ENCODE measurements at regions not wholly inside any gene's neighbourhood (a gene's known extent, or its start where the extent isn't known, plus 50 kb on each side); places are given as distances from the start of the nearest gene placed in this dataset.

- TF ChIP-seq CTCF (conservative IDR thresholded peaks at IDR 0.05; ENCODE audit: low read depth in 2 of 2) (no peak), ZNF114 (CRISPR knock-in tag; IDR thresholded peaks at IDR 0.05) (no peak)
- TF ChIP-seq, protein P1, sequence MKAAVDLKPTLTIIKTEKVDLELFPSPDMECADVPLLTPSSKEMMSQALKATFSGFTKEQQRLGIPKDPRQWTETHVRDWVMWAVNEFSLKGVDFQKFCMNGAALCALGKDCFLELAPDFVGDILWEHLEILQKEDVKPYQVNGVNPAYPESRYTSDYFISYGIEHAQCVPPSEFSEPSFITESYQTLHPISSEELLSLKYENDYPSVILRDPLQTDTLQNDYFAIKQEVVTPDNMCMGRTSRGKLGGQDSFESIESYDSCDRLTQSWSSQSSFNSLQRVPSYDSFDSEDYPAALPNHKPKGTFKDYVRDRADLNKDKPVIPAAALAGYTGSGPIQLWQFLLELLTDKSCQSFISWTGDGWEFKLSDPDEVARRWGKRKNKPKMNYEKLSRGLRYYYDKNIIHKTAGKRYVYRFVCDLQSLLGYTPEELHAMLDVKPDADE (IDR thresholded peaks at IDR 0.05) = no peak
Observed at GRCh38 chr10:130400890-130401289, 264.7 kb downstream of the GLRX3 start (continued).

DNA sequence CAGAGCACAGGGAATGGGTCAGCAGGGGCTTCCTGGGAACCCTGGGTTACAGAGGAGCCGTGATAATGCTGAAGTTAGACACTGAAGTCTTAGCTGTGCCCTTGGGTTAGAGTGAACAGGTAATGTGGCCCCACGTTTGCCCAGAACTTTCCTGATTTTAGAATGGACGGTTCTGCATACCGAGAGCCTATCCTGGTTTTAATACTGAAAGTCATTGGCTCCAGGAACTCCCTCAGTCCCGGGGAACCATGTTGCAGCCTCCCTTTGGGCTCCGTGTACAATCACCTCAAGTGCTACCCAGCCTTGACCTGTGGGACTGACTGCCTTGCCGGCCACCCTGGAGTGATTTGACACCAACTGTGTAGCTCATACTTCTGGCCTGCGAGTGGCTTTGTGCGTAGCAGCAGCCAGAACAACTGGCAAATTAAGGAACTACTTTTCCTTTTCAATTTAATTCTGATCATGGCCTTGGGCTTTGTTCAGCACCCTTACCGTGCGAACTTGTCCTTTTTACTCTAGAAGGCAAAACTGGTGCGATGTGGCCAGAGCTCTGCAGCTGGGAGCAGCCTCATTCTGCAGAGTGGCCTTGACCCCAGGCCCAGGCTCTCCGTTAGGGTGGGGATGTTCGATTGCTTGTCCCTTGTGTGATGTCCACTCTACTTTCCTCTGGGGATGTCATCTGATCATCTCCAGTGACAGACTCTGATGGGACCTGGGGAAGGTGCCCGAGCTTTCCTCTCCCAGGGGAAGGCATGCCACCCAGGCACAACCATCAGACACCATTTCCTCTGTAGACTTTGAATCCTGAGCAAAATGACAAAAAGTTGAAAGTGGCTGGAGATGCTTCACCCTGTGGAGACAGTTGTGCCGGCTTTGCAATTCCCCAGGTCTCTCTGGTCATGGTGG, 265.9 kb downstream of the GLRX3 start:
- H3K4me1 ChIP-seq (ENCODE audit: insufficient read depth) = no peaks in the 10 kb centered on the region
- no peak overlapping the region for H2AFZ ChIP-seq
- H3K4me2 ChIP-seq = no peak overlapping the region
- H3K9me3 Mint-ChIP-seq = peaks cover 96% of the 10 kb centered on the region
- peaks cover 10% of the 10 kb centered on the region for H3K27me3 Mint-ChIP-seq (ENCODE audit: insufficient read depth, low read depth, poor library complexity)
- no peaks in the 10 kb centered on the region for H4K20me1 ChIP-seq (replicated peaks; ENCODE audit: insufficient read depth)
- no peak overlapping the region for H3K27ac Mint-ChIP-seq
- no peaks in the 10 kb centered on the region for H3K27me3 ChIP-seq (ENCODE audit: insufficient read depth)
- H3K36me3 Mint-ChIP-seq (ENCODE audit: low read depth) = peaks cover 50% of the 10 kb centered on the region
- no peaks in the 10 kb centered on the region for H3K79me2 ChIP-seq (replicated peaks; ENCODE audit: insufficient read depth)
- DNase-seq (ENCODE audit: low spot score) = no peak
- H3K4me1 Mint-ChIP-seq = no peaks in the 10 kb centered on the region
- no peaks in the 10 kb centered on the region for H3F3A ChIP-seq (replicated peaks; ENCODE audit: low read depth)
- ATAC-seq = no peak
- no peak overlapping the region for H3K27ac ChIP-seq (ENCODE audit: low read depth)
- no peak overlapping the region for H3K4me3 Mint-ChIP-seq
- H3K4me3 ChIP-seq = no peak overlapping the region
- H3K9me2 ChIP-seq (ENCODE audit: insufficient read depth) = no peaks in the 10 kb centered on the region
- H3K36me3 ChIP-seq (ENCODE audit: insufficient read depth) = no peaks in the 10 kb centered on the region
- TF ChIP-seq CTCF (conservative IDR thresholded peaks at IDR 0.05; ENCODE audit: low read depth in 2 of 2) (no peak), CREB1 (CRISPR knock-in tag; IDR thresholded peaks at IDR 0.05; ENCODE audit: low read depth) (no peak), REST (IDR thresholded peaks at IDR 0.05; ENCODE audit: unreplicated experiment) (no peak), EZH2 (IDR thresholded peaks at IDR 0.05; ENCODE audit: low read depth, unreplicated experiment) (no peak)
- TF ChIP-seq, protein P2, sequence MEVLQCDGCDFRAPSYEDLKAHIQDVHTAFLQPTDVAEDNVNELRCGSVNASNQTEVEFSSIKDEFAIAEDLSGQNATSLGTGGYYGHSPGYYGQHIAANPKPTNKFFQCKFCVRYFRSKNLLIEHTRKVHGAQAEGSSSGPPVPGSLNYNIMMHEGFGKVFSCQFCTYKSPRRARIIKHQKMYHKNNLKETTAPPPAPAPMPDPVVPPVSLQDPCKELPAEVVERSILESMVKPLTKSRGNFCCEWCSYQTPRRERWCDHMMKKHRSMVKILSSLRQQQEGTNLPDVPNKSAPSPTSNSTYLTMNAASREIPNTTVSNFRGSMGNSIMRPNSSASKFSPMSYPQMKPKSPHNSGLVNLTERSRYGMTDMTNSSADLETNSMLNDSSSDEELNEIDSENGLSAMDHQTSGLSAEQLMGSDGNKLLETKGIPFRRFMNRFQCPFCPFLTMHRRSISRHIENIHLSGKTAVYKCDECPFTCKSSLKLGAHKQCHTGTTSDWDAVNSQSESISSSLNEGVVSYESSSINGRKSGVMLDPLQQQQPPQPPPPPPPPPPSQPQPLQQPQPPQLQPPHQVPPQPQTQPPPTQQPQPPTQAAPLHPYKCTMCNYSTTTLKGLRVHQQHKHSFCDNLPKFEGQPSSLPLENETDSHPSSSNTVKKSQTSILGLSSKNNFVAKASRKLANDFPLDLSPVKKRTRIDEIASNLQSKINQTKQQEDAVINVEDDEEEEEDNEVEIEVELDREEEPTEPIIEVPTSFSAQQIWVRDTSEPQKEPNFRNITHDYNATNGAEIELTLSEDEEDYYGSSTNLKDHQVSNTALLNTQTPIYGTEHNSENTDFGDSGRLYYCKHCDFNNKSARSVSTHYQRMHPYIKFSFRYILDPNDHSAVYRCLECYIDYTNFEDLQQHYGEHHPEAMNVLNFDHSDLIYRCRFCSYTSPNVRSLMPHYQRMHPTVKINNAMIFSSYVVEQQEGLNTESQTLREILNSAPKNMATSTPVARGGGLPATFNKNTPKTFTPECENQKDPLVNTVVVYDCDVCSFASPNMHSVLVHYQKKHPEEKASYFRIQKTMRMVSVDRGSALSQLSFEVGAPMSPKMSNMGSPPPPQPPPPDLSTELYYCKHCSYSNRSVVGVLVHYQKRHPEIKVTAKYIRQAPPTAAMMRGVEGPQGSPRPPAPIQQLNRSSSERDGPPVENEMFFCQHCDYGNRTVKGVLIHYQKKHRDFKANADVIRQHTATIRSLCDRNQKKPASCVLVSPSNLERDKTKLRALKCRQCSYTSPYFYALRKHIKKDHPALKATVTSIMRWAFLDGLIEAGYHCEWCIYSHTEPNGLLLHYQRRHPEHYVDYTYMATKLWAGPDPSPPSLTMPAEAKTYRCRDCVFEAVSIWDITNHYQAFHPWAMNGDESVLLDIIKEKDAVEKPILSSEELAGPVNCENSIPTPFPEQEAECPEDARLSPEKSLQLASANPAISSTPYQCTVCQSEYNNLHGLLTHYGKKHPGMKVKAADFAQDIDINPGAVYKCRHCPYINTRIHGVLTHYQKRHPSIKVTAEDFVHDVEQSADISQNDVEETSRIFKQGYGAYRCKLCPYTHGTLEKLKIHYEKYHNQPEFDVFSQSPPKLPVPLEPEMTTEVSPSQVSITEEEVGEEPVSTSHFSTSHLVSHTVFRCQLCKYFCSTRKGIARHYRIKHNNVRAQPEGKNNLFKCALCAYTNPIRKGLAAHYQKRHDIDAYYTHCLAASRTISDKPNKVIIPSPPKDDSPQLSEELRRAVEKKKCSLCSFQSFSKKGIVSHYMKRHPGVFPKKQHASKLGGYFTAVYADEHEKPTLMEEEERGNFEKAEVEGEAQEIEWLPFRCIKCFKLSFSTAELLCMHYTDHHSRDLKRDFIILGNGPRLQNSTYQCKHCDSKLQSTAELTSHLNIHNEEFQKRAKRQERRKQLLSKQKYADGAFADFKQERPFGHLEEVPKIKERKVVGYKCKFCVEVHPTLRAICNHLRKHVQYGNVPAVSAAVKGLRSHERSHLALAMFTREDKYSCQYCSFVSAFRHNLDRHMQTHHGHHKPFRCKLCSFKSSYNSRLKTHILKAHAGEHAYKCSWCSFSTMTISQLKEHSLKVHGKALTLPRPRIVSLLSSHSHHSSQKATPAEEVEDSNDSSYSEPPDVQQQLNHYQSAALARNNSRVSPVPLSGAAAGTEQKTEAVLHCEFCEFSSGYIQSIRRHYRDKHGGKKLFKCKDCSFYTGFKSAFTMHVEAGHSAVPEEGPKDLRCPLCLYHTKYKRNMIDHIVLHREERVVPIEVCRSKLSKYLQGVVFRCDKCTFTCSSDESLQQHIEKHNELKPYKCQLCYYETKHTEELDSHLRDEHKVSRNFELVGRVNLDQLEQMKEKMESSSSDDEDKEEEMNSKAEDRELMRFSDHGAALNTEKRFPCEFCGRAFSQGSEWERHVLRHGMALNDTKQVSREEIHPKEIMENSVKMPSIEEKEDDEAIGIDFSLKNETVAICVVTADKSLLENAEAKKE (CRISPR knock-in tag; IDR thresholded peaks at IDR 0.05) = no peak

Measured in GM23338 (cell line).